H1 (cell line): ENCODE measurements at regions not wholly inside any gene's neighbourhood (a gene's known extent, or its start where the extent isn't known, plus 50 kb on each side); places are given as distances from the start of the nearest gene placed in this dataset.
A peak's percentile ranks its signal among the peaks of the same experiment; 100 is the strongest.

Experiments used
- CTCF ChIA-PET: fragments of 300-600 bp; sonication (Branson Sonifier 250); formaldehyde crosslinking; loops from one replicate; lab custom pipeline; 2021; ENCODE audit not compliant: partially characterized antibody; lab: Charles Lee
- POLR2A ChIA-PET: fragments of 300-600 bp; sonication (Branson Sonifier 250); formaldehyde crosslinking; loops from one replicate; lab custom pipeline; 2021; ENCODE audit warnings: inconsistent platforms; ENCODE audit not compliant: partially characterized antibody; lab: Charles Lee
- DNase-seq, 2 experiments: peaks; one replicate each; pipeline versions ENCODE4 v3.0.0 to v3.0.0-alpha.2; 2010 to 2022; ENCODE audit warnings: low spot score in 2 of 2, low read depth in 1 of 2, mixed read lengths in 1 of 2
- FAIRE-seq: peaks from 2 replicates; lab custom pipeline; 2011; peaks lifted over from hg19 to GRCh38; lab: Jason Lieb, UNC
- H2AFZ ChIP-seq: 2 replicates; pipeline ENCODE4 v1.8.1; 2012; ENCODE audit warnings: low read length, inconsistent platforms
- H2AK5ac ChIP-seq: 2 replicates; pipeline ENCODE4 v1.6.1; 2013; ENCODE audit warnings: low read depth, low read length
- H2BK120ac ChIP-seq: replicated peaks from 2 replicates; pipeline ENCODE3; 2013; ENCODE audit warnings: low read depth, low read length, inconsistent platforms
- H2BK12ac ChIP-seq: 2 replicates; pipeline ENCODE4 v1.6.1; 2013; ENCODE audit warnings: low read depth, low read length
- H2BK15ac ChIP-seq: 2 replicates; pipeline ENCODE4 v1.6.1; 2013; ENCODE audit warnings: low read length
- H2BK20ac ChIP-seq: 2 replicates; pipeline ENCODE4 v1.6.1; 2013; ENCODE audit warnings: low read length
- H2BK5ac ChIP-seq: 2 replicates; pipeline ENCODE4 v1.6.1; 2013; ENCODE audit warnings: low read depth, low read length
- H3K14ac ChIP-seq: 2 replicates; pipeline ENCODE4 v1.6.1; 2013; ENCODE audit warnings: inconsistent platforms; ENCODE audit not compliant: insufficient read length
- H3K18ac ChIP-seq: 2 replicates; pipeline ENCODE4 v1.6.1; 2013; ENCODE audit warnings: low read length; ENCODE audit errors: extremely low read depth
- H3K23ac ChIP-seq: 2 replicates; pipeline ENCODE4 v1.6.1; 2013; ENCODE audit warnings: inconsistent platforms; ENCODE audit not compliant: insufficient read length
- H3K23me2 ChIP-seq: 2 replicates; pipeline ENCODE4 v1.6.1; 2013; ENCODE audit warnings: low read depth, low read length
- H3K27ac ChIP-seq: 2 replicates; pipeline ENCODE4 v1.6.1; 2011; ENCODE audit warnings: low read depth, low read length, inconsistent platforms
- H3K27me3 ChIP-seq, 4 experiments: replicated peaks in 1 of 4; 1 replicate in 1 of 4; 2 replicates in 3 of 4; pipeline versions ENCODE4 v1.6.1 to v1.8.1; 2011 to 2013; ENCODE audit warnings: low read length in 3 of 4, mild to moderate bottlenecking in 3 of 4, inconsistent platforms in 2 of 4, mixed read lengths in 2 of 4, moderate library complexity in 1 of 4; ENCODE audit not compliant: control insufficient read depth in 3 of 4, insufficient read depth in 3 of 4; ENCODE audit errors: extremely low read depth in 1 of 4
- H3K36me3 ChIP-seq, 4 experiments: 2 replicates each; pipeline versions ENCODE4 v1.6.1 to v1.8.1; 2011 to 2013; ENCODE audit warnings: mild to moderate bottlenecking in 4 of 4, low read length in 3 of 4, moderate library complexity in 2 of 4, control low read depth in 1 of 4, inconsistent platforms in 1 of 4; ENCODE audit not compliant: insufficient read depth in 4 of 4, control insufficient read depth in 2 of 4
- H3K4ac ChIP-seq: replicated peaks from 2 replicates; pipeline ENCODE3; 2013; ENCODE audit warnings: low read length, low read depth, mixed read lengths, inconsistent platforms; ENCODE audit not compliant: insufficient read length
- H3K4me1 ChIP-seq, 4 experiments: replicated peaks in 1 of 4; 1 replicate in 1 of 4; 2 replicates in 3 of 4; pipeline versions ENCODE4 v1.6.1 to v1.8.1; 2011 to 2013; ENCODE audit warnings: low read length in 3 of 4, inconsistent platforms in 2 of 4, mixed read lengths in 1 of 4; ENCODE audit not compliant: insufficient read depth in 4 of 4, control insufficient read depth in 3 of 4
- H3K4me2 ChIP-seq, 2 experiments: 2 replicates each; pipeline versions ENCODE4 v1.6.1 to v1.8.1; 2011 to 2013; ENCODE audit warnings: low read depth in 2 of 2, low read length in 2 of 2, control low read depth in 1 of 2, inconsistent platforms in 1 of 2, mild to moderate bottlenecking in 1 of 2; ENCODE audit not compliant: insufficient read depth in 1 of 2
- H3K4me3 ChIP-seq, 4 experiments: fragments of 200-600, 300-600 bp in 1 of 4; sonication (generic), shearing (Covaris generic), sonication (Bioruptor Twin) in 1 of 4; 2 replicates each; pipeline versions ENCODE4 v1.5.1 to v1.8.1; 2011 to 2016; ENCODE audit warnings: low read length in 4 of 4, low read depth in 3 of 4, control low read depth in 2 of 4, inconsistent platforms in 2 of 4, mild to moderate bottlenecking in 2 of 4, mixed read lengths in 1 of 4, moderate library complexity in 1 of 4; ENCODE audit not compliant: insufficient read depth in 2 of 4; ENCODE audit errors: extremely low read depth in 1 of 4
- H3K56ac ChIP-seq: replicated peaks from 2 replicates; pipeline ENCODE3; 2013; ENCODE audit warnings: low read depth, mild to moderate bottlenecking, mixed read lengths, low read length, inconsistent platforms; ENCODE audit not compliant: insufficient read length
- H3K79me1 ChIP-seq: 2 replicates; pipeline ENCODE4 v1.6.1; 2013; ENCODE audit warnings: low read depth, low read length, control low read depth
- H3K79me2 ChIP-seq, 2 experiments: 2 replicates each; pipeline versions ENCODE4 v1.6.1 to v1.8.1; 2012 to 2013; ENCODE audit warnings: low read length in 2 of 2, mild to moderate bottlenecking in 2 of 2, inconsistent platforms in 1 of 2; ENCODE audit not compliant: insufficient read depth in 2 of 2, control insufficient read depth in 1 of 2
- H3K9ac ChIP-seq, 4 experiments: replicated peaks in 1 of 4; 1 replicate in 1 of 4; 2 replicates in 3 of 4; pipeline versions ENCODE4 v1.6.1 to v1.8.1; 2011 to 2013; ENCODE audit warnings: low read depth in 3 of 4, low read length in 3 of 4, control low read depth in 2 of 4, mild to moderate bottlenecking in 2 of 4, moderate library complexity in 2 of 4, inconsistent platforms in 1 of 4; ENCODE audit errors: extremely low read depth in 1 of 4
- H3K9me3 ChIP-seq, 2 experiments: 2 replicates each; pipeline versions ENCODE4 v1.6.1 to v1.8.1; 2012 to 2013; ENCODE audit warnings: mild to moderate bottlenecking in 2 of 2, moderate library complexity in 2 of 2, control low read depth in 1 of 2, inconsistent platforms in 1 of 2, low read depth in 1 of 2, low read length in 1 of 2, mixed read lengths in 1 of 2; ENCODE audit not compliant: insufficient read depth in 2 of 2
- H4K20me1 ChIP-seq, 2 experiments: replicated peaks in 1 of 2; 2 replicates each; pipeline versions ENCODE3 to v1.8.1; 2011 to 2013; ENCODE audit warnings: inconsistent platforms in 2 of 2, low read length in 2 of 2, mild to moderate bottlenecking in 1 of 2; ENCODE audit not compliant: insufficient read depth in 2 of 2, control insufficient read depth in 1 of 2
- H4K5ac ChIP-seq: 2 replicates; pipeline ENCODE4 v1.6.1; 2013; ENCODE audit warnings: low read length, low read depth, mixed read lengths, inconsistent platforms; ENCODE audit not compliant: insufficient read length
- H4K8ac ChIP-seq: 2 replicates; pipeline ENCODE4 v1.8.0; 2013; ENCODE audit warnings: mild to moderate bottlenecking, moderate library complexity, low read length, inconsistent platforms; ENCODE audit not compliant: insufficient read depth; ENCODE audit errors: extremely low read depth
- H4K91ac ChIP-seq: replicated peaks from 2 replicates; pipeline ENCODE3; 2013; ENCODE audit warnings: low read length, mixed read lengths, inconsistent platforms; ENCODE audit not compliant: insufficient read length
- MAFK ChIP-seq: IDR thresholded peaks from 2 replicates; pipeline ENCODE4 v1.6.1; 2012; ENCODE audit warnings: low read depth, mild to moderate bottlenecking, improper control_type of control experiment, low read length
- TBP ChIP-seq: IDR thresholded peaks from 2 replicates; pipeline ENCODE4 v1.6.1; 2011; ENCODE audit warnings: low read depth, low read length, improper control_type of control experiment
- WGBS, 2 experiments: shearing (Covaris generic) in 1 of 2; methylation state at CpG; one replicate each; pipeline versions ENCODE4 v1.1.6 to v1.1.7; 2013 to 2015; ENCODE audit warnings: low lambda C conversion rate in 2 of 2, mixed read lengths in 2 of 2, inconsistent platforms in 1 of 2, low coverage in 1 of 2, missing lambda C conversion rate in 1 of 2; ENCODE audit not compliant: insufficient replicate concordance in 2 of 2, insufficient coverage in 1 of 2, insufficient read length in 1 of 2; ENCODE audit errors: extremely low coverage in 1 of 2, missing lambda C conversion rate in 1 of 2; 5-methylcytosine and 5-hydroxymethylcytosine counted together

GRCh38 chr13:71327266-71327665, 539.7 kb downstream of the DACH1 start:
- no peak overlapping the region for H4K8ac ChIP-seq
- POLR2A ChIA-PET: no interaction called here
- no peak overlapping the region for H2BK12ac ChIP-seq
- H4K5ac ChIP-seq: no peak overlapping the region
- no peak overlapping the region for H2BK20ac ChIP-seq
- no peak overlapping the region for H3K4ac ChIP-seq
- no peaks in the 10 kb centered on the region for H3K4me1 ChIP-seq
- H2AK5ac ChIP-seq: no peak overlapping the region
- H3K9ac ChIP-seq: no peak overlapping the region
- no peaks in the 10 kb centered on the region for H3K27me3 ChIP-seq
- H3K36me3 ChIP-seq: no peaks in the 10 kb centered on the region
- no peak overlapping the region for H3K18ac ChIP-seq
- H4K91ac ChIP-seq: no peak overlapping the region
- FAIRE-seq: no peak
- CTCF ChIA-PET: interaction anchor here (0.8 kb wide), 1 partner anchor 11 kb away, joined by 3 read pairs; no protein-coding TSS in a partner anchor
- no peaks in the 10 kb centered on the region for H3K79me1 ChIP-seq
- H3K23me2 ChIP-seq: no peaks in the 10 kb centered on the region
- H3K23ac ChIP-seq: no peak overlapping the region
- H3K79me2 ChIP-seq: no peaks in the 10 kb centered on the region
- H3K27ac ChIP-seq: no peak overlapping the region
- no peak overlapping the region for H2AFZ ChIP-seq
- H3K4me2 ChIP-seq: no peak overlapping the region
- WGBS, 2 experiments: 100% methylated on average over 1 of the region's 1 CpG; no CpG with 5 or more reads in 1 of the 2 experiments
- H3K56ac ChIP-seq: no peak overlapping the region
- H3K14ac ChIP-seq: no peak overlapping the region
- TF ChIP-seq MAFK (peak; percentile 94), TBP (no peak)
- TF ChIP-seq, all 59 proteins: peak for 1
- Histone ChIP-seq H2BK5ac (no peak overlapping the region), H3K4me3 (no peak overlapping the region), H2BK15ac (no peak overlapping the region), H3K9me3 (no peaks in the 10 kb centered on the region), H2BK120ac (no peak overlapping the region), H4K20me1 (no peaks in the 10 kb centered on the region)
- no peak for DNase-seq
